GM23248 (cell line): ENCODE measurements at regions not wholly inside any gene's neighbourhood (a gene's known extent, or its start where the extent isn't known, plus 50 kb on each side); places are given as distances from the start of the nearest gene placed in this dataset.

Source experiments
- EZH2 ChIP-seq: fragments of 200-600 bp; sonication (generic); IDR thresholded peaks from 2 replicates; pipeline ENCODE4 v1.6.1; 2018; ENCODE audit warnings: antibody characterized with exemption, mild to moderate bottlenecking; ENCODE audit not compliant: insufficient read depth, poor library complexity, severe bottlenecking
- EZH2phosphoT487 ChIP-seq: fragments of 200-600 bp; sonication (generic); IDR thresholded peaks from 2 replicates; pipeline ENCODE4 v1.6.1; 2018; ENCODE audit warnings: antibody characterized with exemption, moderate library complexity, mild to moderate bottlenecking, low read depth; ENCODE audit not compliant: insufficient read depth

DNA sequence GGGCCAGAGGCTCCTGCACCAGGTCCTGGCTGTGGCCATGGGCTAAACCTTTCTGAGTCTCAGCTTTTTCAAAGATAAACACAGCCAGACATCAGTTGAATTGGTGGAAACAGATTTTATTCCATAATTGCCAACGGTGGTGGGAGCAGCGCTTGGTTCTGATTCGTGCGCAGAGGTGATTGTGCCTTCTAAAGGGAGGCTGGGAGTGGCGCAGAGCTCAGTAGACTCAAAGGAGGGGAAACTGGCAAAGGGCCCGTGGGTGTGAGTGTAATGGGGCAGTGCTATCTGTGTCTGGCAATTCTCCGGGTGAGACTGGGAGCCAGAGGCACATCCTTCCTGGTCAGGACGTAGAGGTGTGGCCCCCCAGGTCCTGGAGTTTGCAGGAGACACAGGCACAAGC, 169.4 kb upstream of the PPP1R26 start:
- no peak for TF ChIP-seq EZH2
- TF ChIP-seq EZH2phosphoT487, result no peak
